ENCODE measurements at regions not wholly inside any gene's neighbourhood (a gene's known extent, or its start where the extent isn't known, plus 50 kb on each side); places are given as distances from the start of the nearest gene placed in this dataset.

DNA sequence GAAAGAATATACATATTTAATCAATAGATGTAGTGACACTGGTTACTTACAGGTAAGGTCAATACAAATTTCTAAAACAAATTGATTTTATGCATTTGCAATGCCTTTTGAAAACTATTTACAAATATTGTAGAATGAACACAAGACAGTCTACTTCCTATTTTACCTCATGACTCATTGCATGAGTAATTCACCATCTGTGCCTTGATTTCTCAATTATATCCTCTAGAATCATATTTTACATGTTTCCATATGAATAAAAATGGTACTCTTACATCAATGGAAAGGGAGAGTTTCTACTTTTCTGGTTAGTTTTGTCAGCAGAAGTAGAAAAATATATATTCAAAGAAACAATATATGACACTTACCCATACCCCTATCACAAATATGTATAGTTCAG is 203.8 kb upstream of the CDH7 start:
- TF ChIP-seq, protein P1, sequence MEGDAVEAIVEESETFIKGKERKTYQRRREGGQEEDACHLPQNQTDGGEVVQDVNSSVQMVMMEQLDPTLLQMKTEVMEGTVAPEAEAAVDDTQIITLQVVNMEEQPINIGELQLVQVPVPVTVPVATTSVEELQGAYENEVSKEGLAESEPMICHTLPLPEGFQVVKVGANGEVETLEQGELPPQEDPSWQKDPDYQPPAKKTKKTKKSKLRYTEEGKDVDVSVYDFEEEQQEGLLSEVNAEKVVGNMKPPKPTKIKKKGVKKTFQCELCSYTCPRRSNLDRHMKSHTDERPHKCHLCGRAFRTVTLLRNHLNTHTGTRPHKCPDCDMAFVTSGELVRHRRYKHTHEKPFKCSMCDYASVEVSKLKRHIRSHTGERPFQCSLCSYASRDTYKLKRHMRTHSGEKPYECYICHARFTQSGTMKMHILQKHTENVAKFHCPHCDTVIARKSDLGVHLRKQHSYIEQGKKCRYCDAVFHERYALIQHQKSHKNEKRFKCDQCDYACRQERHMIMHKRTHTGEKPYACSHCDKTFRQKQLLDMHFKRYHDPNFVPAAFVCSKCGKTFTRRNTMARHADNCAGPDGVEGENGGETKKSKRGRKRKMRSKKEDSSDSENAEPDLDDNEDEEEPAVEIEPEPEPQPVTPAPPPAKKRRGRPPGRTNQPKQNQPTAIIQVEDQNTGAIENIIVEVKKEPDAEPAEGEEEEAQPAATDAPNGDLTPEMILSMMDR (IDR thresholded peaks at IDR 0.05), result no peak
- no peak overlapping the region for H3K27ac ChIP-seq
- no peaks in the 10 kb centered on the region for H3K27me3 ChIP-seq
- DNase-seq (ENCODE audit: low spot score), result no peak
- H3K36me3 ChIP-seq, result no peaks in the 10 kb centered on the region
- H3K4me1 ChIP-seq, result no peaks in the 10 kb centered on the region
- no peak overlapping the region for H3K4me3 ChIP-seq
- no peaks in the 10 kb centered on the region for H3K9me3 ChIP-seq

DNA sequence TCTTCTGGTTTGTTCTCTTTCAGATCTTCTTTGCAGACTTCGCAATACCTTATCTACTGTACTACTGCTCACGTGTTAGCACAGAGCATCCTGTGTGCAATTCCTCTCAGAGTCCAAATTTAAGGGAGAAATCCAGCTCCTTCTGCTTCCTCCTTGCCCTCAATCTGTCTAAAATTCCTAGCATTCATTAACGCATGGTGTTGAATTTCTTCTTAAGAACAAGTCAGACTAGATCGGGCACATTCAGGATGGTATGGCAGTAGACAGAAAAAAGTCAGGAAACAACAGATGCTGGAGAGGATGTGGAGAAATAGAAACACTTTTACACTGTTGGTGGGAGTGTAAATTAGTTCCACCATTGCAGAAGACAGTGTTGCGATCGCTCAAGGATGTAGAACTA is 206.1 kb upstream of the CDH7 start:
- Histone ChIP-seq H3K4me3 (no peak overlapping the region), H3K36me3 (no peaks in the 10 kb centered on the region), H3K27me3 (no peaks in the 10 kb centered on the region), H3K27ac (no peak overlapping the region), H3K4me1 (no peaks in the 10 kb centered on the region), H3K9me3 (no peaks in the 10 kb centered on the region)
- TF ChIP-seq, protein P1 (IDR thresholded peaks at IDR 0.05), result no peak
- no peak for DNase-seq (ENCODE audit: low spot score)

DNA sequence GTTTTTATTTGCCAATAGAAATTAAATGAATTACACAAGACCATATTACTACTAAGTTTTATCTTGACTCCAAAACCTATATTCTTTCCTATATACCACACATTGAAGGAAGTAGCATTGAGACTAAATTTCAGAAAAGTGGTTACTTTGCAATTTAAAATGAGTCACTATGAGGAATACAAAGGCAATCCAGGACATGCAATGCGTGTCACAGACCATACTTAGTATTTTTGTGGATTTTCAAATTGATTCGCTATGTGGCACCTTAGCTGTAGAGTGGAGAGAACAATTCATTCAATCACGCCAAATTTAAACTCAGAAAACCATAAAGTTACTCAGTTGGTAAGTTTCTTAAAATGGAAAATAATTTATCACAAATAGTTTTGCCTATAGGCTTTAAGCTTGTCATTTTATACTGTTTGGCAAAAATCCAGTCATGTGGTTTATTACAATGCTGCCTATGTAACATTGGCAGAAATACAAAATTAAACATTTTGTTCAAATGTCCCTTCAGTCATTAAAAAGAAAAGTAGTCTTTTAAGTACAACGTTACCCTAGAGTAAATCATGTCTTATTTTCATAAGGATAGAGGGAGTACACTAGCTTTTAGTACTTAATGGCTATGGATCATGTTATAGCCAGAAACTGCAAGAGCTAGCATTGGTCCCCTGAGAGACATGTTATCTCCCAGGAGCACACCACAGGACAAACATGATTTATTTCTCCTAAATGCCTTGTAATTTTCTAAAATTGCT is 222.8 kb upstream of the CDH7 start:
- no peaks in the 10 kb centered on the region for H3K36me3 ChIP-seq
- H3K4me3 ChIP-seq, result no peak overlapping the region
- TF ChIP-seq, protein P1 (IDR thresholded peaks at IDR 0.05), result no peak
- peaks cover 0 to 14% of the 10 kb centered on the region in 2 donors for H3K9me3 ChIP-seq
- DNase-seq (ENCODE audit: low spot score), result no peak
- H3K4me1 ChIP-seq, result no peaks in the 10 kb centered on the region
- no peaks in the 10 kb centered on the region for H3K27me3 ChIP-seq
- no peak overlapping the region for H3K27ac ChIP-seq

DNA sequence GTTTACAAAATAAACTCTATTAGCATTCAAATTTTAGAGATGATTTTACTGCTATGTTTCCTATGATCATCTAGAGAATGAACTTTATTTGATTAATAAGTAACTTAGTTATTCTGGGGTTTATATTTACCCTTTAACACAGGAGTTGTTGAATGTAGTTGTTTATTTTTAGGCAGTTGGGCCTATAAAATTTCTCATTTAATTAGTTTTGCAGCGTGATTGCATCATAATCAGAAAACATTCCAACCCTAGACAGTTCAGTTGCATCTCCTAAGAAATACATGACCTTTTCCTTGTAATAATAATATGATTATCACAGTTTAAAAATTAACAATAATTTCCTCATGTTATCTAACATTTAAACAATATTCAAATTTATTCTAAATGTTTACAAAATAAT is 224.7 kb upstream of the CDH7 start:
- no peak for DNase-seq (ENCODE audit: low spot score)
- TF ChIP-seq, protein P1 (IDR thresholded peaks at IDR 0.05), result no peak

DNA sequence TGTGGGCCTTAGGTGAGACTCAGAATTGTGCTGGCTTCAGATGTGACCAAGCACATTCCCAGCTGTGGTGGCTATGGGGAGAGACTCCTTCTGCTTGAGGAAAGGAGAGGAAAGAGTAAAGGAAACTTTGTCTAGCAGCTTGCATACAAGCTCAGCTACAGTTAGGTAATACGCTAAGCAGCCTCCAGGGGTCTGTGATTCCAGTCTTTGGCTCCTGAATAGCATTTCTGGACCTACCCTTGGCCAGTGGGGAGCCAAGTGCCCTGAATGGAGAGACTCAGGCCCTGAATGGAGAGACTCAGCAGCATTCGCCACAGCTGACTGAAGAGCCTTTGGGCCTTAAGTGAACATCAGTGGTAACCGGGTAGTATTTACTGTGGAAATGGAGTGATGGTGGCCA is 227.4 kb upstream of the CDH7 start:
- TF ChIP-seq, protein P1 (IDR thresholded peaks at IDR 0.05), result no peak
- H3K36me3 ChIP-seq, result no peaks in the 10 kb centered on the region
- peaks cover 0 to 14% of the 10 kb centered on the region in 2 donors for H3K9me3 ChIP-seq
- no peak overlapping the region for H3K4me3 ChIP-seq
- no peak overlapping the region for H3K27ac ChIP-seq
- DNase-seq (ENCODE audit: low spot score), result no peak
- H3K27me3 ChIP-seq, result no peaks in the 10 kb centered on the region
- no peaks in the 10 kb centered on the region for H3K4me1 ChIP-seq

More for the DNA sequence above, 224.7 kb upstream of the CDH7 start:
- H3K4me3 ChIP-seq, result no peak overlapping the region
- peaks cover 0 to 14% of the 10 kb centered on the region in 2 donors for H3K9me3 ChIP-seq
- no peaks in the 10 kb centered on the region for H3K27me3 ChIP-seq
- no peak overlapping the region for H3K27ac ChIP-seq
- H3K36me3 ChIP-seq, result no peaks in the 10 kb centered on the region
- H3K4me1 ChIP-seq, result no peaks in the 10 kb centered on the region

DNA sequence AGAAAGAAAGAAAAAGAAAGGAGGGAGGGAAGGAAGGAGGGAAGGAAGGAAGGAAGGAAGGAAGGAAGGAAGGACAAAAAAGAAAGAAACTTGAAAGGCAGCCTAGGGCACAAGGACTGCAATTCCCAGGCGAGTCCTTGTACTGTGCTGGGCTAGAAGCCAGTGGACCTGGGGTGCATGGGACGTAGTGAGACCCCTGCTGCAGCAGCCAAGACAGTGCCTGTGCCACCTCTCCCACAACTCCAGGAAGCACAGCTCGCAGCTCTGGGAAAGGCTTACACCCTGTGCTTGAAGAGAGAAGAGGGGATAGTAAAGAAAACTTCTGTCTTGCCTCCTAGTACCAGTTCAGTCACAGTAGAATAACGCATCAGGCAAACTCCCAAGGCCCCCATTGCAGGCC is 227.9 kb upstream of the CDH7 start:
- Histone ChIP-seq H3K36me3 (no peaks in the 10 kb centered on the region), H3K9me3 (peaks cover 0 to 14% of the 10 kb centered on the region in 2 donors), H3K4me3 (no peak overlapping the region), H3K4me1 (no peaks in the 10 kb centered on the region), H3K27ac (no peak overlapping the region), H3K27me3 (no peaks in the 10 kb centered on the region)
- TF ChIP-seq, protein P1 (IDR thresholded peaks at IDR 0.05), result no peak
- no peak for DNase-seq (ENCODE audit: low spot score)

Measured in right atrium auricular region (tissue), 2 donors.